GM18520 (cell line): ENCODE measurements at regions not wholly inside any gene's neighbourhood (a gene's known extent, or its start where the extent isn't known, plus 50 kb on each side); places are given as distances from the start of the nearest gene placed in this dataset.

Experiments used
- ATAC-seq: cut with Tn5 transposase; IDR thresholded peaks from one replicate; pipeline ENCODE4 v1.9.1; 2021; ENCODE audit not compliant: unreplicated experiment

GRCh38 chr3:6074952-6075351 is 786.0 kb upstream of the GRM7 start:
- no peak for ATAC-seq

GRCh38 chr3:6078436-6078835 is 782.5 kb upstream of the GRM7 start:
- no peak for ATAC-seq

DNA sequence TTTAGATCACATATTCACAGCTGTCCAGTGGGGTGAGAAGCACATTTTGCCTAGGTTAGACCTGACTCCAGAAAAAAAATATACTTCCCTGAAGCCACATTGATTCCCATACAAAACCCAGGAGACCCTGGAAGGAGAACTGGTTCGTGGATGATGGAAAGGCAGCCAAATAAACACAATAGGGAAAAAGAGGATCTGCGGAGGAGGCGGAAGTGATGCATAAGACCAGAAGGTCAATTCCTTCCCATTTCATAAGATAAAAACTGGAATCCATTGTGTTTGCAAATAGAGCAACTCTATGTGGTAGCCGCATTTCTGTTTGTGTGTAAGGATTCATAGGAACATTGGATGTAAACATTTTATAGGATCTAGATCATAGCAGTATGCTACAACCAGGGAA is 781.9 kb upstream of the GRM7 start:
- no peak for ATAC-seq

DNA sequence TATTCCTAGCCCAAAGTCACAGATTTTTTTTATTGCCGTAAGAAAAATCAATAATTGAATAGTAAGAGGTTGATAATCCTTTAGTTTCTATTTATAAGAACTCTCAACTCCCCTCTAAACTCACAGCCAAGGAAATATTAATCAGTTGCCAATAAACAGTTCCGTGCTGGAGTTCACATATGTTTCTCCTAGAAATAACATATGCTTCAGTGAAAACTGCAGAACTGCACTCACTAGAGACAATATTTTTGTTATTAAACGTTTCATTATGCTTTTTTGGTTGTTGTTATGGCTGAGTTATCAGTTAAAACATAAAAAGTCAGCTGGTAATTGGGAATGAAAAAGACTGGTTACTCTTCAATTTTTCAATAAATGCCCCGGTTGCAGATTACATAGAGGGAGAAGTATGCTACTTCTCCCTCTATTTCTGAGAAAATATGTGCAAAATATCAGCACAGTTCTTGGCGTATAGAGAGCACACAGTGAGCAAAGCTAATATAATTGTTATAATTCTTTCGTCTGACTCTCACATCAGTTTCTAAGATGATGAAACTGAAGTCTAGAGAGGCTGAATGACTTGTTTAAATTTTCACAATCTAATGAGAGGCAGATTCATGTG is 781.2 kb upstream of the GRM7 start:
- no peak for ATAC-seq

DNA sequence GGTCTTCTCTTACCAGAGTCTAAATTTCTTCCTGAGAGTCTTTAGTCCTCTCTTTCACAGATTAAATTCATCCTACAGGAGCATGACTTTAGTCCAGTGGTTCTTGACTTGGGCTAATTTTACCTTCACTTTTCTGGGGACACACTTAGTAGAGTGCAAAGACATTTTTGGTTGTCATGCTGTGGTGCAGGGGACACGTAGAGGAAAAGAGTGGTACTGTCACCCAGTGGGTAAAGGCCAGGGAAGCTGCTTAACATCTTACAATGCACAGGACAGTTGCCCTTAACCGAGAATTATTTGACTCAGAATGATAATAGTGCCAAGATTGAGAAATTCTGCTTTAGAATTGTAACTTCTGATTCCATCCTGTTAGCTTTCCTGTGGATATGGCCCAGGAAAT is 772.5 kb upstream of the GRM7 start:
- no peak for ATAC-seq

GRCh38 chr3:6089780-6090179 is 771.1 kb upstream of the GRM7 start:
- ATAC-seq, result no peak

GRCh38 chr3:6091262-6091661 is 769.7 kb upstream of the GRM7 start:
- no peak for ATAC-seq

DNA sequence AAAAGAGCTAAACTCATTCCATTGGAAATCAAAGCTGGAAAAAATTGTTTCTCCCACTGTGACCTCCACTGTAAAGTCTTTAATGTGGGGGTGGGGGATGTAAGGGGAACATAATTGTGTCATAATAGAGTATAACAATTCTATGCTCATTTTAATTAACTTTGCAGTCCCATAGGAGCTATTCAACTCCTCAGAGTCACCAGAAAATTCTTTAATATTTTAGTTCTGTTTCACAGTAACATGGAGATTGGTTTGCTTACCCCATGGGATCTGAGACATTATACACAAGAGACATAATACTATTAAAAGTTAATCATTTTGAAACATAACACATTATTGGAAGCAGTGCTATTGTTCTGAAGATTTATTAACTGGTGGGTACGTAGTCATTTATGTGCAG is 765.9 kb upstream of the GRM7 start:
- no peak for ATAC-seq

DNA sequence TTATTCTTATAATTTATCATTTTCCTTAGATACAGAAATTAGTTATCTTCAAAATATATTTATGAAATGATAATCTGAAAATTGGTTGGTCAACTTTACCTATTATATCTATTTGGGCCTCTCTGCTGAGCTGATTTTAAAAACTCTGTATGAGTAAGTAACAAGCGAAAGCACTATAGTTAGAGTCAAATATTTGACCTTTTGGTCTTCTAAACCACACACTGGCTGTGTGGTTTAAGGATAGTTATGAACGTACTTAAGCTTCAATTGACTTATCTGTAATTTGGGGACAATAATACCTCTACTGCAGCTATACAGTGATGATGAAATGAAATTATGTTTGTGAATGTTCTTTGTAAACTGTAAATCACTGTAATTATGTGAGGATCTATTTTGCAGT is 763.9 kb upstream of the GRM7 start:
- no peak for ATAC-seq

- no peak for ATAC-seq
Measured at GRCh38 chr3:6097556-6097955, 763.4 kb upstream of the GRM7 start.

- no peak for ATAC-seq
Measured at GRCh38 chr3:6098516-6099157, 762.3 kb upstream of the GRM7 start.

DNA sequence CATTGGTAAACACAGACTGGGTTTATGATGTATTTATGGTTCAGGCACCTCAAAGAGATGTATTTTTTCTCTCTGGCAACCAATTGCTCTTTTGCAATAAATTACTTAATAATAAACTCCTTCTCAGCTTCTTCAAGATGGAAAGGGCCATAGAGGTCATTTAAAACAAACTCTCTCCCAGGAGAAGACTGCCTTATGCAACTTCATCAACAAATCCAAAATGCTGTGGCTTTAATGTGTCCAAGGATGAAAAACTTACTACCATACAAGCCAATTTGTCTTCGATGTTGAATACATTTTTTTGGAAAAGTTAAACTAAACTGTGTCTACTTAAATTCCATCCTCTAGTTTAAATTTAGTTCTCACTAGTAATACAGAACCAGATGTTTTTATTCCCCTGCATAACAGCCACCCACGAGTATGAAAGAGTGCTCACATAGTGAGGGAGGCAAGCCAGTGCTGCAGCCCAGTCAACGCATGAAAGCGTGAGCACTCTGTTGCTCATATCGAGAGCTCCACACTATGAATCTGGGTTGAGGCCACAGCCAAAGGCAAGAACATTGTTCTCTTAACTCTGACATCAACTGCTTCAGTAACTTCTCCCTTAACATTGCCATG is 761.3 kb upstream of the GRM7 start:
- no peak for ATAC-seq

DNA sequence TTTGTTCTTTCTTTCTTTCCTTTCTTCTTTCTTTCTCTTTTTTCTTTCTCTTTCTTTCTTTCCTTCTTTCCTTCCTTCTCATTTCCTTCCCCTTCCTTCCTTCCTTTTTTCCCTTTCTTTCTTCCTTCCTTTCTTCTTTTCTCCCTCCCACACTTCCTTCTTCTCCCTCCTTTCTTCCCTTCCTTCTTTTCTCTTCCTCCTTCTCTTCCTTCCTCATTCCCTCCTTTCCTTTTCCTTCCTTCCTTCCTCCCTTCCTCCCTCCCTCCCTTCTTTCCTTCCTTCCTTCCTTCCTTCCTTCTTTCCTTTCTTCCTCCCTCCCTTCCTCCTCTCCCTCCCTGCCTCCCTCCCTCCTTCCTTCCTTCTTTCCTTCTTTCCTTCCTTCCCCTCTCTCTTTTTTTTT is 755.7 kb upstream of the GRM7 start:
- ATAC-seq, result no peak

DNA sequence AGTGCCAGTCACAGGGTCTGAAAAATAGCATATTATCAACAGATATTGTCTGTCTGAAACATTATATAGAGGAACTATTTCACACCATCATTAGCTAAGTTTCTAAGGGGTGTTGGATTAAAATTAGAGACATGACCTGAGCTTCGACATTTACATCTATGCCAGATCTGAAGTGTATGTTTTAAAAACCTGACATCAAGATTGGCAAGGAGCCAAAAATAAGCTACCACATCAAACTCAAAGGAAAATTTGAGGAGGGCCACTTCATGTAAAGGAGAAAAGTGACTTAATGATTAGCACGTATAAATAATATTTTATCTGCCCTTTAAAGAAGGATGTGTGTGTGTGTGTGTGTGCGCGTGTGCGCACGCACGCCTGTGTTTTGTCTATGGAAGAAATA is 752.0 kb upstream of the GRM7 start:
- no peak for ATAC-seq

DNA sequence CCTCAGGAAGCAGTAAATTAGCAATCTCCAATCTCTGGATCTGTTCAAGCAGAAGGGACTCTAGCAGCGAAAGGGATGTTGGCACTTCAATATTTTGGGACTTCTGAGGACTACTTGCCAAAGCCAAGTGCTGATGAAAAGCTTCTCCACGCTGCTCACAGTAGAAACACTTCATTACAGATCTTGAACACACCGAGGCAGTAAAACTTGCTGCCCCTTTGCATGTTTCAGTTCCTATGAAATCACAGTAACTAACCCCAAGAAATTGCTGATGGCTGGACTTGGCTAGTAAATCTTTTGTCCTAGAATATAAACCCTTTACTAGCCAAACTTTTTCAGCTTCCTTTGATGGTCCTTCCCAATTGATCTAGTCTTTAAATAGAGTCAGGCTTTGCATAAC is 750.5 kb upstream of the GRM7 start:
- no peak for ATAC-seq

DNA sequence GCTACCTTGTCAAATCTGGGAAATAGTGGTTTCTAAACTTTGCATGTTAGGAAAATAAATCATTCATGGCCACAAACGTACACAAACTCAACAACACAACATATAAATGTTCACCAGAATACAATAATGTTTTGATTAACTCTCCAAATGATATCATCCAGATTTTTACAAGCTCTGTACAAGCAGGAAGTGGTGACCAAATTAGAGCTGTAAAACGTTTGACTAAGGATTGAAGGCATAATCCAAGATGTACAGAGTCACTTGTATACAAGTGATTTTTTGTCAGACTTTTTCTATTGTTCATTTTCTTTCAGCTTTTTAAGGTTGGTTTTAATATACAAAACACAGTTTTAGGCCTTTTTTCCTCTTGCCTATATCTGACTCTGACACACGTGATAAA is 748.4 kb upstream of the GRM7 start:
- ATAC-seq, result no peak

GRCh38 chr3:6113338-6113737 is 747.6 kb upstream of the GRM7 start:
- ATAC-seq, result no peak

DNA sequence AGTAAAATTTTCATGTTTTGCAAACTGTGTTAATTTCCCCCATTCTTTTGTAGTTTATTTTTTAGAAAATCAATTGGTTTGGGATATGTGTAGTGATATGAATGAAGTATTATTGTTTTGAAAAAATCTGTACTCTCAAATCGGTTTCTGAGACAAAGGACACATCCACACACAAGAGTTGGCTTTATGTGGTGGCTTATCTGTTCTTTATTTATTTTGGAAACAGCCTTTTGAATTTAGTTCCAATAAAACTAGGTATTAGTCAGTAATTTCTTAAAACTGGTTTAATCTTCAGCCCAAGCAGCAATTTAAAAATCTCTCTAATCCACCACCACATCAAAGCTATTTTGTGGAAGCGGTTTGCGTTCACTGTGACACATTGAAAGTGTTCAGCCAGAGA is 741.5 kb upstream of the GRM7 start:
- ATAC-seq, result no peak

GRCh38 chr3:6120786-6121185 is 740.1 kb upstream of the GRM7 start:
- ATAC-seq, result no peak

- ATAC-seq, result no peak
Measured at GRCh38 chr3:6124875-6125274, 736.0 kb upstream of the GRM7 start.

DNA sequence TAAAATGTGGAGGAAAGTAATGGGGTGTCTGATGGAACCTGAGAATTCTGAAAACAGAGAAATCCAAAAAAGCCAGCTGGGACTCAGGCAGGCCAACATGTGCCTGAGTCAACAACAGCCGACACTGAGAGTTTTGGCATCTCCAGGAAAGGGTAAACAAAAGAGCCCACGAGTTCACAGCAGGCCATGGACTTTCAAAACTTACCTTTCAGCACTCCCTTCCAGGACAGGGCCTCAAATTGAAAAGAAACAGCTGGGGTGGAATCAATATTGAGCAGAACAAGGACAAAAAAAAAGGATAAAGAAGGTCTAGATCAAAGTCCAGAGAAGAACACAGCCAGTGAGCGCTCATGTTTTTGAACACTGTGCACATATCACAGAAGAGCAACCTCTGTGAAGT is 735.4 kb upstream of the GRM7 start:
- ATAC-seq, result no peak

GRCh38 chr3:6132684-6133432 is 728.1 kb upstream of the GRM7 start:
- no peak for ATAC-seq
